Neural cell (in vitro differentiated cells): ENCODE measurements at regions not wholly inside any gene's neighbourhood (a gene's known extent, or its start where the extent isn't known, plus 50 kb on each side); places are given as distances from the start of the nearest gene placed in this dataset.

Source experiments
- H2AFZ ChIP-seq: fragments of 200-600, 300-800 bp; sonication (generic), shearing (Covaris generic); 2 replicates; pipeline ENCODE4 v1.6.0; 2014; ENCODE audit warnings: low read depth, mild to moderate bottlenecking, antibody characterized with exemption, low read length, moderate library complexity
- H3F3A ChIP-seq: fragments of 200-600 bp; shearing (Covaris generic); 2 replicates; pipeline ENCODE4 v1.6.1; 2016; ENCODE audit warnings: mild to moderate bottlenecking, moderate library complexity, mixed read lengths, antibody characterized with exemption, low read length; ENCODE audit not compliant: insufficient read depth, poor library complexity, severe bottlenecking
- H3K27ac ChIP-seq: fragments of 200-600, 300-800 bp; sonication (generic), shearing (Covaris generic); 2 replicates; pipeline ENCODE4 v1.5.1; 2014; ENCODE audit warnings: mild to moderate bottlenecking, low read length, moderate library complexity
- H3K27me3 ChIP-seq: fragments of 300-800, 200-600 bp; sonication (generic), shearing (Covaris generic); 2 replicates; pipeline ENCODE4 v1.6.0; 2014; ENCODE audit warnings: mild to moderate bottlenecking, low read depth, low read length, moderate library complexity; ENCODE audit not compliant: insufficient read depth
- H3K36me3 ChIP-seq: fragments of 300-800, 200-600 bp; sonication (generic), shearing (Covaris generic); 2 replicates; pipeline ENCODE4 v1.5.1; 2014; ENCODE audit warnings: mild to moderate bottlenecking, antibody characterized with exemption, low read length, moderate library complexity; ENCODE audit not compliant: insufficient read depth
- H3K4me2 ChIP-seq: fragments of 300-800, 200-600 bp; sonication (generic), shearing (Covaris generic); 2 replicates; pipeline ENCODE4 v1.6.0; 2014; ENCODE audit warnings: mild to moderate bottlenecking, low read length
- H3K4me3 ChIP-seq: fragments of 300-800, 200-600 bp; sonication (generic), shearing (Covaris generic); 2 replicates; pipeline ENCODE4 v1.5.1; 2014; ENCODE audit warnings: mild to moderate bottlenecking, low read length, moderate library complexity
- H3K79me2 ChIP-seq: fragments of 200-600 bp; shearing (Covaris generic); replicated peaks from 2 replicates; pipeline ENCODE4 v1.6.0; 2014; ENCODE audit warnings: mild to moderate bottlenecking, low read length, moderate library complexity; ENCODE audit not compliant: insufficient read depth
- H3K9ac ChIP-seq: fragments of 300-800, 200-600 bp; sonication (generic), shearing (Covaris generic); 2 replicates; pipeline ENCODE4 v1.6.1; 2016; ENCODE audit warnings: mild to moderate bottlenecking, low read length, mixed read lengths
- H3K9me2 ChIP-seq: fragments of 200-600 bp; shearing (Covaris generic); 2 replicates; pipeline ENCODE4 v1.6.1; 2016; ENCODE audit warnings: mild to moderate bottlenecking, low read length, mixed read lengths; ENCODE audit not compliant: insufficient read depth
- H3K9me3 ChIP-seq: fragments of 200-600, 300-800 bp; sonication (generic), shearing (Covaris generic); 2 replicates; pipeline ENCODE4 v1.6.1; 2016; ENCODE audit warnings: mild to moderate bottlenecking, mixed run types, low read length, moderate library complexity, mixed read lengths
- H4K20me1 ChIP-seq: fragments of 200-600 bp; shearing (Covaris generic); 2 replicates; pipeline ENCODE4 v1.6.1; 2016; ENCODE audit warnings: mild to moderate bottlenecking, mixed run types; ENCODE audit not compliant: insufficient read depth
- CTCF ChIP-seq: fragments of 450-650 bp; IDR thresholded peaks from 2 replicates; pipeline ENCODE4 v1.5.1; 2014; ENCODE audit warnings: antibody characterized with exemption, mild to moderate bottlenecking, moderate library complexity; ENCODE audit not compliant: poor library complexity, severe bottlenecking
- EP300 ChIP-seq: fragments of 450-650 bp; conservative IDR thresholded peaks from 2 replicates; pipeline ENCODE4 v1.6.1; 2014; ENCODE audit warnings: antibody characterized with exemption, mild to moderate bottlenecking, moderate library complexity; ENCODE audit not compliant: poor library complexity, severe bottlenecking
- EZH2 ChIP-seq: fragments of 200-600, 300-800 bp; shearing (Covaris generic), sonication (generic); IDR thresholded peaks from 2 replicates; pipeline ENCODE4 v1.6.1; 2014; ENCODE audit warnings: antibody characterized with exemption, low read length, borderline replicate concordance, mild to moderate bottlenecking; ENCODE audit not compliant: insufficient read depth, poor library complexity, severe bottlenecking
- MXI1 ChIP-seq: fragments of 450-650 bp; conservative IDR thresholded peaks from 2 replicates; pipeline ENCODE4 v1.6.1; 2014; ENCODE audit warnings: antibody characterized with exemption, mild to moderate bottlenecking; ENCODE audit not compliant: poor library complexity, severe bottlenecking
- POLR2AphosphoS5 ChIP-seq: IDR thresholded peaks from 2 replicates; pipeline ENCODE4 v1.6.1; 2012
- RAD21 ChIP-seq: fragments of 450-650 bp; conservative IDR thresholded peaks from 2 replicates; pipeline ENCODE4 v1.6.1; 2014; ENCODE audit warnings: antibody characterized with exemption, mild to moderate bottlenecking, moderate library complexity
- REST ChIP-seq: IDR thresholded peaks from 2 replicates; pipeline ENCODE4 v1.6.1; 2012; ENCODE audit warnings: borderline replicate concordance
- SMC3 ChIP-seq: fragments of 450-650 bp; conservative IDR thresholded peaks from 2 replicates; pipeline ENCODE4 v1.6.1; 2014; ENCODE audit warnings: antibody characterized with exemption, mild to moderate bottlenecking, moderate library complexity; ENCODE audit not compliant: poor library complexity
- TAF1 ChIP-seq: IDR thresholded peaks from 2 replicates; pipeline ENCODE4 v1.6.1; 2012; ENCODE audit warnings: low read depth

- no peak overlapping the region for H3K4me2 ChIP-seq
- H3K79me2 ChIP-seq: no peaks in the 10 kb centered on the region
- no peak overlapping the region for H3K4me3 ChIP-seq
- no peaks in the 10 kb centered on the region for H3F3A ChIP-seq
- no peaks in the 10 kb centered on the region for H3K9me2 ChIP-seq
- H3K36me3 ChIP-seq: no peaks in the 10 kb centered on the region
- H4K20me1 ChIP-seq: no peaks in the 10 kb centered on the region
- H2AFZ ChIP-seq: no peak overlapping the region
- TF ChIP-seq REST: no peak
- TF ChIP-seq MXI1: no peak
- TF ChIP-seq POLR2AphosphoS5: no peak
- no peak for TF ChIP-seq EP300
- no peak for TF ChIP-seq RAD21
- no peak for TF ChIP-seq CTCF
- TF ChIP-seq SMC3: no peak
- no peak for TF ChIP-seq EZH2
- no peak for TF ChIP-seq TAF1
- no peak overlapping the region for H3K27ac ChIP-seq
- no peaks in the 10 kb centered on the region for H3K9me3 ChIP-seq
- H3K9ac ChIP-seq: no peak overlapping the region
- H3K27me3 ChIP-seq: no peaks in the 10 kb centered on the region
Measured at GRCh38 chr2:147538088-147538487, 306.7 kb upstream of the ACVR2A start.

GRCh38 chr2:147531269-147531668 is 313.6 kb upstream of the ACVR2A start:
- no peaks in the 10 kb centered on the region for H3F3A ChIP-seq
- H2AFZ ChIP-seq: no peak overlapping the region
- H4K20me1 ChIP-seq: no peaks in the 10 kb centered on the region

More at GRCh38 chr2:147531269-147531668, 313.6 kb upstream of the ACVR2A start:
- H3K4me3 ChIP-seq: no peak overlapping the region
- H3K36me3 ChIP-seq: no peaks in the 10 kb centered on the region
- no peaks in the 10 kb centered on the region for H3K27me3 ChIP-seq
- H3K9ac ChIP-seq: no peak overlapping the region
- H3K79me2 ChIP-seq: no peaks in the 10 kb centered on the region
- no peaks in the 10 kb centered on the region for H3K9me3 ChIP-seq
- H3K4me2 ChIP-seq: no peak overlapping the region
- TF ChIP-seq MXI1 (no peak), TAF1 (no peak), CTCF (no peak), POLR2AphosphoS5 (no peak), RAD21 (no peak), EZH2 (no peak), EP300 (no peak), REST (no peak), SMC3 (no peak)
- H3K27ac ChIP-seq: no peak overlapping the region
- no peaks in the 10 kb centered on the region for H3K9me2 ChIP-seq
